ENCODE measurements at regions not wholly inside any gene's neighbourhood (a gene's known extent, or its start where the extent isn't known, plus 50 kb on each side); places are given as distances from the start of the nearest gene placed in this dataset.

DNA sequence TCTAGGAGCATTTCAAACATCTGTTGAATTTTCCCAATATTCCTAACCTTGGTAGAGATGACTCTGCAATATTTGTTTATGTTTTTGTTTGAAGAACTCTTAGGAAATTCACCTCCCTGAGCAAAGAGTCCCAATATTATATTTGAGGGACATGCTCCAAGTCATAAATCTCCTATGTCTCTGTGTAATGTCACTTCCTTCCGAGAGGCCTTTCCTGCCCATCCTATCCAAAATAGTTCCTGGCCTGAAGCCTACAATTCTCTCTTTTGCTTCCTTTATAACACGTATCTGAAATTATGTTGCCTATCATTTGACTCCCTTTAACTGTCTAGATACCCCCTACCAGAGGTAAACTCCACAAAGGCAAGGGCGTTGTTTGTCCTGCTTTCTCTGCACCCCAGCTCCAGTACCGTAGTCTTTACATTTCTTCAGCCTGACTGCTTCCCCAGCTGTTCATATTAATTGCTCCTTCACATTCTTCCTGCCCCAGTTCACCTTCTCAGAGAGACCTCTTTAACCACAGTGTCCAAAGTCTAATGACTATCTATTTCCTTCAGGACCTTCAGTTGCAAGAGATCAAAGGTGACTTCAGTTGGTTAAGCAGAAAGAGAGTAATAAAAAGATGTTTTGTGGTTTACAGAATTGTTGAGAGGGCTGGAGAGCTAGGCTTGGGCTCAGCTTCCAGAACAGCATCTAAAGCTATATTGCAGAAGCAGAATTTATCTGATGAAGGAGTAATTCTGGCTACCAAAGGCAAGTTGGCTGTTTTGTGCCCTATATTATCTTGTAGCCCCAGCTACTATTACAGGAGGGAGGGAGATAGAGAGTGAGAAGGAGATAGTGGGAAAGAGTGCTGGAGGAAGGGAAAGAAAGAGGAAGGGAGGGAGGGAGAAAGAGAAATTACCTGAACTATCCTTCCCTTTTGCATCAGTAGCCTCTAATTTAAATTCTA, 109.3 kb upstream of the TMEM161B start:
- DNase-seq (ENCODE audit: low read depth in 4 of 4, low spot score in 3 of 4), result no peak

GRCh38 chr5:88377240-88377639, 108.6 kb upstream of the TMEM161B start:
- DNase-seq (ENCODE audit: low read depth in 4 of 4, low spot score in 3 of 4), result no peak

GRCh38 chr5:88376728-88377127, 108.1 kb upstream of the TMEM161B start:
- DNase-seq (ENCODE audit: low read depth in 4 of 4, low spot score in 3 of 4), result no peak

- DNase-seq (ENCODE audit: low read depth in 4 of 4, low spot score in 3 of 4), result no peak
Observed at GRCh38 chr5:88374391-88374790, 105.7 kb upstream of the TMEM161B start.

DNA sequence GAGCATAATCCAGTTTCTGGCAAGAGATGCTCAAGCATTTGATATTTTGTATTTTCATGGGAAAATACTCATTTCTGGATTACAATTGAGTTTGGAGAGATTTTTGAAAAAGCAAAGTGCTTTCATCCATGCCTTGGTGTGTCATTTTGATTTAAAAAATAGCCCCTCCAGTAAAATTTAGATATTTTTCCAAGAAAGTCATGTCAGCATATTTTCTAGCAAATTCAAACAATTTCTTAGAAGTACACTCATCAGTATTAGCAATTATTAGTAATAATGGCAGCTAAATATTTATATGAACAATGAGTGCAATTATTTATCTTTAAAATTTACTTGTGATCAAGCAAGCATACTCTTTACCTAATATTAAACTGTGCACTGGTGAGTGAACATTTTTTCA, 102.2 kb upstream of the TMEM161B start:
- DNase-seq (ENCODE audit: low read depth in 4 of 4, low spot score in 3 of 4), result no peak

DNA sequence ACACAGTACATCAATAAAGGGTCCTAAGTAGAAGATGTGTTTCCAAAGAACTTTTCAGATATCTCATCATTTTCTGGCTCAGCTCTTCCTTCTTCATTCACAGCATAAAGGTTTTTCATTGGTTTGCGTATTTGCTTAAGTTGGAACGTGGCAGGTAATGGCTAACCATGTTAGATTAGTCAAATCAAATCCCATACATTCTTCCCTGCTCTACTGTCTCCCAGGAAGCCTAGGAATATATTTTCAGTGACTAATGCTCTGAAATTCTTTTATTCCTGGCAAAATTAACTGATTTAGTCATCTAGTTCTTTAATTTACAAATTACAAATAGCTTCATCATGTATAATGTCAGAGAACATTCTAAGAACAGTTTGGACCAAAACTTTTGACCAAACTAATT, 99.6 kb upstream of the TMEM161B start:
- no peak for DNase-seq (ENCODE audit: low read depth in 4 of 4, low spot score in 3 of 4)

DNA sequence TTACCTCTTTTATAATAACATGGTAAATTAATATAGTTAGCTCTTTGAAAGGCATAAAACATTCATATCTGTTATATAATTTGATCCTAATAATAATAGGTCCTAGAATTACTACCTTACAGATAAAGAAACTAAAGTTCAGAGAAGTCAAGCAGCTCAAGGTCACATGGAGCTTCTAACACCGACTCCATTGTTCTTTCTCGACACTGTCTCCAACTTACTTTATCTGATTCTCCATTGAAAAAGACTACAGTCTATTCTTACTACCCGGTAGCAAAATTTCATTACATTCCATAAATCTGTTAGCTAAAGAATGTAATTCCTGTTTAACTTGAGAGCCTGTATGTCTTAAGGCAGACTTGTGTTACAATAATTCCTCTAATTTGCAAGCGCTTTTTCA, 96.3 kb upstream of the TMEM161B start:
- DNase-seq (ENCODE audit: low read depth in 4 of 4, low spot score in 3 of 4), result no peak

GRCh38 chr5:88355490-88356050, 86.9 kb upstream of the TMEM161B start:
- no peak for DNase-seq (ENCODE audit: low read depth in 4 of 4, low spot score in 3 of 4)

GRCh38 chr5:88325868-88326267, 57.2 kb upstream of the TMEM161B start:
- no peak for DNase-seq (ENCODE audit: low read depth in 4 of 4, low spot score in 3 of 4)

DNA sequence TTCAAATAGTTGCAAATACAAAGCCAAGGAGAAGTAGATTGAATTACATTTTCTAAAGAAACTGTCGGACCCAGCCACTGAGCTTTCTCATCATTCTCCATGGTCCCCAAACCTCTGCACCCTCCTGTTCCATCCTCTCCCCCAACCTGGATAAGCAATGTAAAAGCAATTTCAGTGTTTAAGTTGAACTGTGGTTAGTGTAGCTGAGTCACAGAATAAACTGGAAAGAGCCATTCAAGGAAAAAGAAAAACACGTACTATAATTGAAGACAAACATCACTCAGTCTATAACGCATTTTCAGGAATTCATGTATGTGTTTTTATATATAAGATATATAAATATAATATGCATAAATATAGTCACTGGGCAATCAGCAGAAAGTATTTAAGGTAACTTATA, 54.1 kb upstream of the TMEM161B start:
- no peak for DNase-seq (ENCODE audit: low read depth in 4 of 4, low spot score in 3 of 4)
